PC-9 (cell line): ENCODE measurements at regions not wholly inside any gene's neighbourhood (a gene's known extent, or its start where the extent isn't known, plus 50 kb on each side); places are given as distances from the start of the nearest gene placed in this dataset.

Experiments
- BruUV-seq: library from RNA; stranded (reverse); fragments of 400-500 nt; replicated peaks from 2 replicates; lab custom pipeline; 2021; lab: Mats Ljungman, UMichigan
- CTCF ChIA-PET: fragments of 300-600 bp; sonication (Branson Sonifier 250); formaldehyde crosslinking; loops from one replicate; lab custom pipeline; 2022; ENCODE audit warnings: antibody characterized with exemption; lab: Charles Lee
- POLR2A ChIA-PET: fragments of 300-600 bp; sonication (Branson Sonifier 250); formaldehyde crosslinking; loops from one replicate; lab custom pipeline; 2022; ENCODE audit warnings: antibody characterized with exemption; ENCODE audit not compliant: unreplicated experiment; lab: Charles Lee
- DNase-seq, 2 experiments: peaks; one replicate each; pipeline versions ENCODE4 v3.0.0 to v3.0.0-alpha.2; 2015 to 2022; ENCODE audit warnings: mixed read lengths in 1 of 2
- H2AFZ ChIP-seq: fragments of 200-600 bp; sonication (generic); 2 replicates; pipeline ENCODE4 v1.8.1; 2017; ENCODE audit warnings: antibody characterized with exemption
- H3F3A ChIP-seq: fragments of 200-600 bp; sonication (generic); 2 replicates; pipeline ENCODE4 v1.8.1; 2017; ENCODE audit warnings: antibody characterized with exemption, mild to moderate bottlenecking, low read depth; ENCODE audit not compliant: insufficient read depth
- H3K27ac ChIP-seq: fragments of 200-600 bp; sonication (generic); 2 replicates; pipeline ENCODE4 v1.6.1; 2016; ENCODE audit warnings: mixed run types
- H3K27me3 ChIP-seq: fragments of 200-600 bp; sonication (generic); 2 replicates; pipeline ENCODE4 v1.6.1; 2016; ENCODE audit warnings: low read depth, mixed run types; ENCODE audit not compliant: insufficient read depth
- H3K36me3 ChIP-seq: fragments of 200-600 bp; sonication (generic); 2 replicates; pipeline ENCODE4 v1.6.1; 2016; ENCODE audit warnings: low read depth, mixed run types
- H3K4me1 ChIP-seq: fragments of 200-600 bp; sonication (generic); replicated peaks from 2 replicates; pipeline ENCODE4 v1.6.1; 2016; ENCODE audit warnings: mixed run types; ENCODE audit not compliant: insufficient read depth
- H3K4me2 ChIP-seq: fragments of 200-600 bp; sonication (generic); 2 replicates; pipeline ENCODE4 v1.6.1; 2017; ENCODE audit warnings: mixed run types
- H3K4me3 ChIP-seq: fragments of 200-600 bp; sonication (generic); 2 replicates; pipeline ENCODE4 v1.6.1; 2016; ENCODE audit warnings: mixed run types
- H3K79me2 ChIP-seq: fragments of 200-600 bp; sonication (generic); 2 replicates; pipeline ENCODE4 v1.6.1; 2017; ENCODE audit warnings: low read depth, mixed run types
- H3K9me2 ChIP-seq: fragments of 200-600 bp; sonication (generic); 2 replicates; pipeline ENCODE4 v1.8.1; 2017; ENCODE audit warnings: mild to moderate bottlenecking; ENCODE audit not compliant: insufficient read depth
- H3K9me3 ChIP-seq: fragments of 200-600 bp; sonication (generic); 2 replicates; pipeline ENCODE4 v1.8.1; 2016; ENCODE audit warnings: low read depth; ENCODE audit not compliant: insufficient read depth
- H4K20me1 ChIP-seq: fragments of 200-600 bp; sonication (generic); 2 replicates; pipeline ENCODE4 v1.8.1; 2017; ENCODE audit not compliant: insufficient read depth
- EZH2 ChIP-seq: fragments of 200-600 bp; sonication (generic); IDR thresholded peaks from 2 replicates; pipeline ENCODE4 v1.8.0; 2017; ENCODE audit warnings: antibody characterized with exemption, low read depth
- intact Hi-C: fragments of 100-400 bp; cut with micrococcal nuclease; formaldehyde crosslinking; loops from one replicate; pipeline ENCODE4 v1.10.0; 2022; ENCODE audit not compliant: unreplicated experiment
- TF ChIP-seq, protein P1 (sequence below): fragments of 200-600 bp; sonication (generic); conservative IDR thresholded peaks from 2 replicates; pipeline ENCODE4 v1.6.1; 2017; ENCODE audit warnings: mixed run types, antibody characterized with exemption, mild to moderate bottlenecking, moderate library complexity

DNA sequence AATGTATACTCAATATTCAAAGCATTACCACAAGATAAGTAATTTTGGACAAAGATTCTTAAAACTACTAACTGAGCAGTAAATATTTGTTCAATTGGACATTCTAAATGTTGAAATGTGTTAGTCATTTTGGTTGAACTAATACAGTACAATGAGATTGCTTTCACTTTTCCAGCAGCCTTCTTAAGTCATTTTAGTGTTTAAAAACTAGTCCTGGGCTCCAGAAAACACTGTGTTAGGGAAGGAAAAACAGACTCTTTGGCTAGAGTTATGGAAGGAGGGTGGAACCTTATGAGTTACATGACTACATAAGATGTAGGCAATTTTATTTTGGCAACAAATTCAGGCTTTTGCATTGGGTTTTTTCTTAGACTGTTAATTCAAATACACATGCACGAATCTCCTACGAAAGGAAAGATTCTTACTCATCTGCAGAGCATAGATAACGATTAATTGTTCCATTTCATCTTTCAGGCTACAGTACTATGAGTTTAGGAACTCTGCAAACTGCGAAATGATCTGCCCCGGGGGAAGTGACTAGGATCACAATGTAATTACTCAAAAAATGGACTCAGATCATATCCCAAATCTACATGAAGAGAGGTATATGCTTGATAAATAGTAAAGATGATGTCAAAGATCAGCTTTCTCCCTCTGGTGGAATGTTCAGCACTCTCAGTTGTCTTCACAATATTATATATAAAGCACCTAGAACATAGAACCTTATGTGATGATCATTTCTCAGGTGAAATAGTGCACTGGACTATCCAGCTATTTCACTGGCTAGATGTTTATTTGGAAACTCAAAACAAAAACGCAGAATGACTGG is 492.8 kb upstream of the MDFIC2 start:
- Histone ChIP-seq H3F3A (no peaks in the 10 kb centered on the region), H3K27ac (no peak overlapping the region), H3K4me3 (no peak overlapping the region), H3K36me3 (no peaks in the 10 kb centered on the region), H3K9me2 (no peaks in the 10 kb centered on the region), H3K79me2 (no peaks in the 10 kb centered on the region), H4K20me1 (no peaks in the 10 kb centered on the region), H2AFZ (no peak overlapping the region), H3K4me1 (no peaks in the 10 kb centered on the region), H3K27me3 (peaks cover 5% of the 10 kb centered on the region), H3K4me2 (no peak overlapping the region), H3K9me3 (no peaks in the 10 kb centered on the region)
- CTCF ChIA-PET: no interaction called here
- intact Hi-C loops: no loop called here
- POLR2A ChIA-PET: no interaction called here
- no TSS peak for BruUV-seq
- DNase-seq: no peak
- TF ChIP-seq, protein P1, sequence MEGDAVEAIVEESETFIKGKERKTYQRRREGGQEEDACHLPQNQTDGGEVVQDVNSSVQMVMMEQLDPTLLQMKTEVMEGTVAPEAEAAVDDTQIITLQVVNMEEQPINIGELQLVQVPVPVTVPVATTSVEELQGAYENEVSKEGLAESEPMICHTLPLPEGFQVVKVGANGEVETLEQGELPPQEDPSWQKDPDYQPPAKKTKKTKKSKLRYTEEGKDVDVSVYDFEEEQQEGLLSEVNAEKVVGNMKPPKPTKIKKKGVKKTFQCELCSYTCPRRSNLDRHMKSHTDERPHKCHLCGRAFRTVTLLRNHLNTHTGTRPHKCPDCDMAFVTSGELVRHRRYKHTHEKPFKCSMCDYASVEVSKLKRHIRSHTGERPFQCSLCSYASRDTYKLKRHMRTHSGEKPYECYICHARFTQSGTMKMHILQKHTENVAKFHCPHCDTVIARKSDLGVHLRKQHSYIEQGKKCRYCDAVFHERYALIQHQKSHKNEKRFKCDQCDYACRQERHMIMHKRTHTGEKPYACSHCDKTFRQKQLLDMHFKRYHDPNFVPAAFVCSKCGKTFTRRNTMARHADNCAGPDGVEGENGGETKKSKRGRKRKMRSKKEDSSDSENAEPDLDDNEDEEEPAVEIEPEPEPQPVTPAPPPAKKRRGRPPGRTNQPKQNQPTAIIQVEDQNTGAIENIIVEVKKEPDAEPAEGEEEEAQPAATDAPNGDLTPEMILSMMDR: no peak
- TF ChIP-seq EZH2: no peak

DNA sequence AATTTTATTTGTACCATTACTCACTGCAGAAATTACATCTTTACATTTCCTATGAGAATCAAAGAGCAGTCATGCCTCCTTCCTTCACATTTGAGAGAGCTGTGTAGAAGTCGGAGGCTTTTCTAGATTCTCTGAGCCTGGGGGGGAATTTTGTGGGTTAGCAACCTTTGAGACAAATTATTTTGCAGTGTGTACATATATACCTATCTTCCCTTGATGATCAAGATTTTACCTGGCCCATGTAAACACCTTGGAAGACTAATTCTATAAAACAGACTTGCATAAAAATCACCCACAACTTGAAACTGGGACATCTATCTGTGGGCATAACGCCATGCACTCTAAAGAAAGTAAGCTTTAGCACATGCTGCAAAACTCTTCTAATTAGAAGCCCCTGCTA is 491.5 kb upstream of the MDFIC2 start:
- Histone ChIP-seq H3K79me2 (no peaks in the 10 kb centered on the region), H3K4me2 (no peak overlapping the region), H3K9me2 (no peaks in the 10 kb centered on the region), H3K4me3 (no peak overlapping the region), H2AFZ (no peak overlapping the region), H3K9me3 (no peaks in the 10 kb centered on the region), H3F3A (no peaks in the 10 kb centered on the region), H3K4me1 (no peaks in the 10 kb centered on the region), H3K27ac (no peak overlapping the region), H3K36me3 (no peaks in the 10 kb centered on the region), H4K20me1 (no peaks in the 10 kb centered on the region), H3K27me3 (peaks cover 5% of the 10 kb centered on the region)
- no TSS peak for BruUV-seq
- no peak for DNase-seq
- CTCF ChIA-PET: no interaction called here
- intact Hi-C loops: no loop called here
- POLR2A ChIA-PET: no interaction called here
- TF ChIP-seq, protein P1: no peak
- TF ChIP-seq EZH2: no peak

- BruUV-seq: no TSS peak
- intact Hi-C loops: no loop called here
Measured at GRCh38 chr3:70803319-70803718, 490.9 kb upstream of the MDFIC2 start.

More at GRCh38 chr3:70803319-70803718, 490.9 kb upstream of the MDFIC2 start:
- Histone ChIP-seq H3K4me1 (no peaks in the 10 kb centered on the region), H2AFZ (no peak overlapping the region), H4K20me1 (no peaks in the 10 kb centered on the region), H3F3A (no peaks in the 10 kb centered on the region), H3K27me3 (peaks cover 5% of the 10 kb centered on the region), H3K4me3 (no peak overlapping the region), H3K4me2 (no peak overlapping the region), H3K27ac (no peak overlapping the region), H3K9me2 (no peaks in the 10 kb centered on the region), H3K9me3 (no peaks in the 10 kb centered on the region), H3K79me2 (no peaks in the 10 kb centered on the region), H3K36me3 (no peaks in the 10 kb centered on the region)
- DNase-seq: no peak
- TF ChIP-seq, protein P1: no peak
- no peak for TF ChIP-seq EZH2
- ChIA-PET POLR2A (no interaction called here), CTCF (no interaction called here)
